T1000 (cell line): ENCODE measurements at regions not wholly inside any gene's neighbourhood (a gene's known extent, or its start where the extent isn't known, plus 50 kb on each side); places are given as distances from the start of the nearest gene placed in this dataset.
"Not testable (repeated sequence)": the region's sequence is repeated elsewhere in the genome, so short reads cannot be mapped to it uniquely, and the experiment has no call there.

Source experiments
- DNase-seq: peaks from one replicate; lab custom pipeline; 2025; ENCODE audit warnings: mixed read lengths; lab: John Stamatoyannopoulos, UW

- DNase-seq = no peak
These were observed 810.9 kb upstream of the ACO1 start for GRCh38 chr9:31573561-31573960.

GRCh38 chr9:31574006-31574765, 810.3 kb upstream of the ACO1 start:
- DNase-seq = no peak

- no peak for DNase-seq
These were observed 802.4 kb upstream of the ACO1 start for GRCh38 chr9:31582071-31582470.

- no peak for DNase-seq
These were observed 801.9 kb upstream of the ACO1 start for GRCh38 chr9:31582561-31582960.

- DNase-seq = no peak
These were observed 799.3 kb upstream of the ACO1 start for GRCh38 chr9:31585158-31585557.

GRCh38 chr9:31587146-31587545, 797.3 kb upstream of the ACO1 start:
- no peak for DNase-seq

GRCh38 chr9:31588006-31588405, 796.4 kb upstream of the ACO1 start:
- no peak for DNase-seq

- DNase-seq = no peak
These were observed 795.7 kb upstream of the ACO1 start for GRCh38 chr9:31588756-31589155.

GRCh38 chr9:31590091-31590490, 794.4 kb upstream of the ACO1 start:
- no peak for DNase-seq

GRCh38 chr9:31597086-31597485, 787.4 kb upstream of the ACO1 start:
- not testable (repeated sequence) for DNase-seq

- DNase-seq = no peak
These were observed 786.5 kb upstream of the ACO1 start for GRCh38 chr9:31597977-31598376.

GRCh38 chr9:31601666-31602065, 782.8 kb upstream of the ACO1 start:
- DNase-seq = no peak

GRCh38 chr9:31604531-31604930, 779.9 kb upstream of the ACO1 start:
- DNase-seq = no peak

GRCh38 chr9:31605164-31605563, 779.3 kb upstream of the ACO1 start:
- no peak for DNase-seq

GRCh38 chr9:31606678-31607077, 777.8 kb upstream of the ACO1 start:
- no peak for DNase-seq

- no peak for DNase-seq
These were observed 776.0 kb upstream of the ACO1 start for GRCh38 chr9:31608416-31608815.

GRCh38 chr9:31608881-31609280, 775.6 kb upstream of the ACO1 start:
- no peak for DNase-seq

GRCh38 chr9:31612336-31613030, 772.0 kb upstream of the ACO1 start:
- DNase-seq = no peak

- no peak for DNase-seq
These were observed 768.5 kb upstream of the ACO1 start for GRCh38 chr9:31615966-31616365.

GRCh38 chr9:31623511-31623910, 760.9 kb upstream of the ACO1 start:
- no peak for DNase-seq

- DNase-seq = no peak
These were observed 755.2 kb upstream of the ACO1 start for GRCh38 chr9:31629292-31629691.

- DNase-seq = no peak
These were observed 747.2 kb upstream of the ACO1 start for GRCh38 chr9:31637265-31637664.

- DNase-seq = no peak
These were observed 746.6 kb upstream of the ACO1 start for GRCh38 chr9:31637861-31638260.

GRCh38 chr9:31639451-31639850, 745.0 kb upstream of the ACO1 start:
- no peak for DNase-seq
